SH-SY5Y (cell line): ENCODE measurements at regions not wholly inside any gene's neighbourhood (a gene's known extent, or its start where the extent isn't known, plus 50 kb on each side); places are given as distances from the start of the nearest gene placed in this dataset.

Experiments
- GATA2 ChIP-seq: IDR thresholded peaks from 2 replicates; pipeline ENCODE4 v1.6.1; 2011; ENCODE audit warnings: mild to moderate bottlenecking, low read depth, low read length
- GATA3 ChIP-seq: IDR thresholded peaks from 2 replicates; pipeline ENCODE4 v1.6.1; 2011; ENCODE audit warnings: low read depth, mild to moderate bottlenecking, low read length, moderate library complexity

DNA sequence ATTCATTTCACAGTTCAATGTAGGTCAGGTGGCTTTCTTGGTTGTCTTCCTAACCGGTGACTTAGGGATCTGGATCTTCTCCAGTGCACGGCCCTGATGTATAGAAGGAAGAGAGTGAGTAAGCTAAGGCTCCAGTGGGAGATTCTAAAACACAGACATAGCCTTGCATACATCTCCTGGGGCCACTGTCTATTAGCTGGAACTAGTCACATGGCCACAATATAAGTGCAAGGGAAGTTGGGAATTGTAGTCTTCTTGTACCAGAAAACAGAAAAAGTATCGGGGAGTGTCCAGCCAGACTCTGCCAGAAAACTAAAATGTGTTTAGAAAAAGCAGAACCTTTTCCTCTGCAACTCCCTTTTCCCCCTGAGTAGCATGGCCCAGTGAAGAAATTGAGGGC lies 531.6 kb downstream of the VRK1 start:
- no peak for TF ChIP-seq GATA2
- no peak for TF ChIP-seq GATA3
